HG03045 (cell line): ENCODE measurements at regions not wholly inside any gene's neighbourhood (a gene's known extent, or its start where the extent isn't known, plus 50 kb on each side); places are given as distances from the start of the nearest gene placed in this dataset.

Experiments used
- ATAC-seq: cut with Tn5 transposase; IDR thresholded peaks from one replicate; pipeline ENCODE4 v1.9.1; 2021; ENCODE audit warnings: mild to moderate bottlenecking, moderate library complexity; ENCODE audit not compliant: unreplicated experiment

GRCh38 chr20:6576726-6577125 lies 190.8 kb upstream of the BMP2 start:
- ATAC-seq: no peak

- no peak for ATAC-seq
Measured at GRCh38 chr20:6575912-6576401, 191.5 kb upstream of the BMP2 start.

DNA sequence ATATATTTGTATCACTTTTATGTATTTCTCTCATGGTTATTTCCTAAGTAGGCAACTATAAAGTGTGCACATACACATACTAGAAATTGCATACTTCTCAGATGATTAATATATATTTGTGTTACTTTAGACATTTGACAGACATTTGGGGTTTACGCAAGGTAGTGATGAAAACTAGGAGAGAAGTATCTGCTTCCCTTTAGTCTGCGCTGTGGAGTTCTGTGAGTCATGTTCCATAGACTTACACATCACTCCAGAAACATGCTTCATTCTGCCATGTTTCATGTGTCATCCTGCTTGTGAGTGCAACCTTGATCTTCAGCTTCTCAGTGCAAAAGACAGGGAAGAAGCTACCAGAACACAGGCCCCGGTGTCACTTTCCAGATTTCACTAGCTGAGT lies 200.7 kb upstream of the BMP2 start:
- no peak for ATAC-seq

DNA sequence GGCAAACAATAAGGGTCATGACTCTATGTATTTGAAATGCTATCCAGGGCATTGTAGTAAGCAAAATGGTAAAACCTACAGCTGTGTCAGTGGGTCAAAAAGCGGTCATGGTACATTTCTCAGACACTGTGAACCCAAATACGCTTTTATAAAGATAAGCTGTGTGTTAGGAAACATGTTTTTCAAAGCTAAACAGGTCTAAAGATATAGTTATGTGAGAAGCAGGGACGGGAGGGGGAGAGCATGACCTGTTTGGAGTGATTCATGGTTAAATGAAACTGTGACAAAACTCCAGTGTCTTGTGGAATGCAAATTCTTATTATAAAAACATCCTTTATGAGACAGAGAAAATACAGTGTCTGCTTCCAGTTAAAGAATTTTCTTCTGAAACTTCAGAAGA lies 205.4 kb upstream of the BMP2 start:
- no peak for ATAC-seq

DNA sequence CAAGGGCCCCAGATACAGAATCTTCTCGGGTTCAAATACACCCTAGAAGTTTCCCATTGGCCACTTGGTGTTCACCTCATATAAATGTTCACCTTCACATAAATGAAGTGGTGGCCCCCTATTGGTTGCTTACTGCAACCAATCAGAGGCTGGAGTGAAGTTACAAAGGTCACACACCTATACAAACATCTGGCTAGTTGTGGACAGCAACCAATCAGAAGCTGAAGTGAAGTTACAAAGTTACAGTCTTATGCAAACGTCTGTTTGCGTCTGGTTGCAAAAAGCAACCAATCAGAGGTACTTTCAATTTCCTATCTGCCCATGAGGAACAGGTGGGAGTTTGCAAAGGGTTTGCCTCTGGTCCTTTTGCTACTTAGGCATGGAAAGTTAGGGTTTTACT lies 206.5 kb upstream of the BMP2 start:
- no peak for ATAC-seq

DNA sequence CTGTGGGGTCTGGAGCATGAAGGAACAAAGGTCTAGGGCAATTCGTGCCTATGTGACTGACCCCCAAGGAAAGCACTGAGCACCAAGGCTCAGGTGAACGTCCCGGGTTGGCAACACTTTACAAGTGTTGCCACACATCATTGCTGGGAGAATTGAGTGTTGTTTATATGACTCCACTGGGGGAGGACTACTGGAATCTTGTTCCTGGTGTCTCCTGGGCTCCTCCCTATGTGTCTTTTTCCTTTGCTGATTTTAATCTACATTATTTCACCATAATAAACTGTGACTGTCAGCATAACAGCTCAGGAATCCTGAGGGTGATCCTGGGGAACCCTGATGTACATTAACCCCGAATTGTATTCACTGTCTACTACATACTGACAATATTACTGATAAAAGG lies 207.7 kb upstream of the BMP2 start:
- no peak for ATAC-seq

GRCh38 chr20:6558341-6558740 lies 209.1 kb upstream of the BMP2 start:
- ATAC-seq: no peak

DNA sequence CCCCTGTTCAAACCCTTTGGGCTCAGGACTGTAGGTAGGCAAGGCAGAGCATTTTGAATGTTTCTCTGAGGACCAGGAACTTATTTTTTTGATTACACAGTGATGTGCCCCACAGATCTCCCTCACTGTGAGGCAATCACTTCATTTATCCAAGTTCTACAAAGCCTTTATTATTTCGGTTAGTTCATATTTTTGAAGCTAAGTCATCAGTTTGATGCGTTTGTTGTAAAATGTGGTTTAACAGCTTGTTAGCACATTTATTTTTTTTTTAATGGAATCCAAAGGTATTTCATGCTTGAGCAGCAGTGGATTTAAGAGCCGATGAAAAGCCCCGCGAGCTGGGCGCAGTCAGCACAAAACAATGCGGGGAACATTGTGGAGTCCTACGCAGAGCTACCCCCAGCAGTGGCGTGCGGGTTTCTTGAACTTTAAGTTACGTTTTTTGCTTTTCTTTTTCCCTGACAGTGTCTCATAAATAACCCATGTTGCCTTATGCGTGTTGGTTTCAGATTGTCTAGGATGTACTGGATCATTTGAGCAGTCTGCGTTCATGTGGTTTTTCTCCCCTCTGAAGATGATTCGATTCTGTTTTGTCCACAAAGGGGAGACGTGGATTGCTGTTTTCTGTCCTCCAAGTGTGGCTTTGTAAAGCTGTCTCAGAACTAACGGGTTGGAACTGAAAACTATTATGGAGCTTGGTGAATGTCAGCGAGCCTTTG lies 233.6 kb upstream of the BMP2 start:
- ATAC-seq: no peak

GRCh38 chr20:6533351-6533750 lies 234.1 kb upstream of the BMP2 start:
- no peak for ATAC-seq

DNA sequence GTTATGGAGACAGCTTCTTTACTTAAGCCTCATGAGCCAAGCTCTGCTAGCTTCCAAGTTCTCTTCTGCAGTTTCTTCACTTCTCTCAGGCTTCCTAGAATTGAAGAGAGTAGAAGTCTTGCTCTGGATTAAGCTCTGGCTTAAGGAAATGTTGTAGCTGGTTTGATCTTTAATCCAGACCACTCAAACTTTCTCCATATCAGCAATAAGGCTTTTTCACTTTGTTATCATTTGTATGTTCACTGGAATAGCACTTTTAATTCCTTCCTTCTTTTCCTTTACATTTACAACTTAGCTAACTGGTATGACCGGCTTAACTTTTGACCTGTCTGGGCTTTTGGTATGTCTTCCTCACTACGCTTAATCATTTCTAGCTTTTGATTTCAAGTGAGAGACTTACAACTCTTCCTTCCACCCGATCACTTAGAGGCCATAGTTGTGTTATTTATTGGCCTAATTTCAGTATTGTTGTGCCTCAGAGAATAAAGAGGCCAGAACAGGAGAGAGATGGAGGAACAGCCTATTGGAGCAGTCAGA lies 236.6 kb upstream of the BMP2 start:
- ATAC-seq: no peak

- no peak for ATAC-seq
Measured at GRCh38 chr20:6530254-6530653, 237.2 kb upstream of the BMP2 start.

DNA sequence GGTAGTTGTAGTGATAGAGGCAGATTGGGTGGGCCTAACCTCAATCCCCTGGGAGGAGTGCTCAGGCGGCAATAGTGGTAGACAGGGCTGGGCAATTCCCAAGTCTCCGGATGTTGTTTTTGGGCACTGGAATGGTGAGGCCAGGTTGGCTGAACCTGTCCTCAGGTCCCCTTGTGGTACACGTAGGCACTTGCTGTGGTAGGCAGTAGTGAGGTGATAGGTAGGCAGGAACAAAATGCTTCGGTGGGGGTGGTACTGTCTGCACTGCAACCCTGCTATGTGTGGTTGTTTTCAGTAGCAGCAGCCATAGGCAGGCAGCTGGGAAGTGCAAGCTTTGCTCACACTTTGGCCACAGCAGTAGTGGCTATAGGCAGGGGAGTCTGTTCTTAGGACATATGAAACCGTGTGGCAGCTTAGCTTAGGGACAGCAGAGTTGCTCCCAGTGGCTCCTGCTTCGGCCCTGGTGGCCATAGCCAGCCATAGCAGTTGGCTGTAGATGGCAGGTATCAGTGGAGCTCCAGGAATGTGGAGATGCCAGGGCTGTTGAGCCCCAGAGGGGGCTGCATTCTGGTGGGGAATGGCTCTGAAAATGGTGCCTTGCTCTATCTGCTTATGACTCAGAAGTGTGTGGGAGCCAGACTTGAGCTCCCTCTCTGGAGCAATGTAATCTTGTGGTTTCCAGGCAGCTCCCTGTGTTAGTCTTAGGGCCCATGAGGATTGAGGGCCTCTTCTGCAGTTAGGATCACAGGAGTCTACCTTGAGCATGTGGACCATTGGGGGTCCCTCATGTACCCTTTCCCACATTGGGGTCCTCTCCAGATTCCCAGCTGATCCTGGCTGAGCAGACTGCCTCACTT lies 241.8 kb upstream of the BMP2 start:
- no peak for ATAC-seq

DNA sequence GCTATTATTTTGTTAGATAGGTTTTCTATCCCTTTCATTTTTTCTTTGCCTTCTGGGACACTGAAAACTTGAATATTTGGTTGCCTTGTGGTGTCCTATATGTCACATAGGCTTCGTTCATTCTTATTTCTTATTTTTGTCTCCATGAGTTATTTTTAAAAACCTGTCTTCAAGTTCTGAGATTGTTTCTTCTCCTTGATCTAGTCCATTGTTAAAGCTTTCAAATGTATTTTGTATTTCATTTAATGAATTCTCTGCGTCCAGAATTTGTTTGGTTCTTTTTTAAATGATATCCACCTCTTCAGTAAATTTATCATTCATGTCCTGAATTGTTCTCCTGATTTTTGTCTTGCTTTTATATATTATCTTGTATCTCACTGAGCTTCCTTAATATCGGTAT lies 243.2 kb upstream of the BMP2 start:
- no peak for ATAC-seq

DNA sequence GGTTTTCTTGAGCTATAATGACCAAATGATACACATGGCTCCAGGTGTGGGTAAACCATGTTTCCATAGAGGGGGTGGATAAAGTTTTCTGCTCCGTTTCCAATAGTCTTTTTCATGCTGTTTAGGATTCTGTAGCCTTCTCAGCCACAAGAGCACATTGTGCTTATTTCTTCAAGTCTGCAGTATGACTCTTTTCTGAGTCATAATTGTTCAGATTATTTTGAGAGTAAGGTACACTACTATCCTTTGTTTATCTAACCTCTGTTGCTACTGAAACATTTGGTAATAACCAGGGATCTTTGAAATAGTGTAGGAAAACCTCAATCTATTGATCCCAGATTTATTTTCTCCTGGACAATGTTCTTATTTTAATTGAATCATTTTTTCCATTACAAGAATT lies 247.9 kb upstream of the BMP2 start:
- ATAC-seq: no peak

DNA sequence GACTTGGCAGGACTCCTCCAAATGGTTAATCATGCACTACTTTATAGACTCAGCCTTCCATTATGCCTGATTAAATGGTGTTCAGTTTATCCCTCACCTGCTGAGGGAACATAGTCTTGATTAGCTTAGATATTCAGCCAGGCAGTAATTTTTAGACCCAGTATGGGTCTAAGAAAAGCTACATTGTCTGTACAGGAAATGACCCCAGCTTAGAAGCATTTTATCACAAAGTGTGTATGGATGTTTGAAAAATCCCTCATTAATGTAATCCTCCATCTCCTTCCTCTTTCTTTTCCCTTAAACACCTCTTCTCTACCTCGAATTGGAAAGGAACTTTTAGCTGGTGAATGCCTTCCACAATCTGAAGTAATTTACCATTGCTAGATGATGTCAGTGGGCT lies 252.2 kb upstream of the BMP2 start:
- ATAC-seq: no peak

GRCh38 chr20:6513599-6513998 lies 253.9 kb upstream of the BMP2 start:
- ATAC-seq: no peak

DNA sequence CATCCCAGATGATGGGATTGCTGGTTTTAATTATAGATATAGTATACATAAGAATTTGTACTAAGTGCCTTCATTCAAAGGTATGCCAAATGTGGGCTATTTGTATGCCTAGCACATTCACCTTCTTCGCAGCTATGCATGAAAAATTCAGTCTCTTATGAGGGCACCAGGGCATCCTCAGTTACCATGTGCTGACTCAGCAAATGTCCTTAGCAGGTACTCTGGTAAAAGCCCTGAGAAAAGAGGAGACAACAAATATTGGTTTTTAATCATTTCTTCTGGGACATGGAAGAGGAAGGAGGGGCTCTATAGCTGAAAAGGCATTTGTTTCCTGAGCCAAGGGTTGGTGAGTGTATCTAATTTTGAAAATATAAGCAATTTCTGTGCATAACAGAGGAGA lies 258.1 kb upstream of the BMP2 start:
- ATAC-seq: no peak

DNA sequence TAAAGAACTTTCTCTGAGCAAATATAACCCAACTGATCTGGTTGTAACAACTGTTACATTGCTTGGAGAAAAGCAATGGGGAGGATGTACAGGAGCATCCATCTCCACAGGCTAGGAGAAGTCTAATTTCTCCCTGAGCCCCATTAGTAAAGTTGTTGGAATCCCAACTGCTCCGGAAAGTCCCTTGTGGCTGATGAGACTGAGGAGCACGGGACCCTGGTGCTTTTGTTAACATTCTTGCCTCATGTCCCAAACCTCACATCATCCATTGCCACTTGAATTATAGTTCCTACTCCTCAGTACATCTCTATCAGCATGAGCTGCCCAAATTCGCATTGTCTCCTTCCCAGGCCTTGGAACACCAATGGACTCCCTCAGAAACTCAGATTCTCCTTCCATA lies 260.6 kb upstream of the BMP2 start:
- ATAC-seq: no peak

DNA sequence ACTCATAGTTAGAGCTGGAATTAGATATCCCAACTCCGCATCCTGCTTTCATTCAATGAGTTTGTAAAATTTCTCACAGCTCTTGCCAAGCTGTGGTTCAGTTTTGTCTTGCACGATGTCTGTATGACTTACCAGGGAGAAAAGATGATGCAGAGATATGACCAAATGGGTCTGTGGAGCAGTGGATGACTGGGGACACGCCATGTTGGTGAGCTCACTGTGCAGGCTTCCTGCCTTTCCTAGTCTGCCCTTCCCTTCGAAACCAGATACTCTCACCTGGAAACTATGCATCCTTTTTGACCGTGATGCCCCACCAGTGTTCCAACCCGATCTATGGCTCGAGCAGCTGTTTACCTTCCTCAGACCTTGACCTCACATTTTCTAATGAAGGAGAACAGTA lies 262.7 kb upstream of the BMP2 start:
- no peak for ATAC-seq

- ATAC-seq: no peak
Measured at GRCh38 chr20:6504179-6504578, 263.3 kb upstream of the BMP2 start.

- ATAC-seq: no peak
Measured at GRCh38 chr20:6502999-6503398, 264.5 kb upstream of the BMP2 start.

DNA sequence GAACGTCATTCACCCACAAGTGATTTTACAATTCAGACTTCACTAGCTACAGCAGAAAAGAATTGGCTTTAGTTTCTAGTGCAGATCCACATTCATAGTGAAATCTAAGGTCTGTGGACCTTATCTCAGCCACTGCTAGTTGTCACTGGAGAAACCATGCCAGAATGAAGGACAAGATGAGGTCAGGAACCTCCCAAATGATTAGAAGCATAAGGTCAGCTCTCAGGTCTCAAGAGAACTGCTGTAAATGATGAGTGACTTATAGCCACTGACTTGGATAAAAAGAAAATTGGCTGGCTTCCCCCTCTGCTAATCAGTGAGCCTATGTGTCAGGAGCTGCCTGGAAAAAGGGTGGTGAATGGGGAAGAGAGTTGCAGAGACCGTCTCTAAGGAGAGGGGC lies 265.3 kb upstream of the BMP2 start:
- ATAC-seq: no peak
